ENCODE measurements at regions not wholly inside any gene's neighbourhood (a gene's known extent, or its start where the extent isn't known, plus 50 kb on each side); places are given as distances from the start of the nearest gene placed in this dataset.

GRCh38 chr1:34578306-34578705, 176.5 kb upstream of the GJB5 start:
- DNase-seq (ENCODE audit: low read depth, low spot score) (no peak), ATAC-seq (no peak)
- no TSS peak for BruUV-seq (replicated peaks)
- Histone ChIP-seq H3K4me1 (ENCODE audit: control insufficient read depth, insufficient read depth, low read length) (no peaks in the 10 kb centered on the region), H3K27me3 (ENCODE audit: control insufficient read depth, insufficient read depth, low read length) (0 out of 2 replicates have a peak, but pooled peaks cover 2% of the 10 kb centered on the region), H3K4me3 (ENCODE audit: low read depth in 2 of 2, low read length in 2 of 2) (no peak overlapping the region), H3K36me3 (ENCODE audit: control insufficient read depth, insufficient read depth, low read length) (no peaks in the 10 kb centered on the region; the same call in 1 of the 2 replicates), H3K27ac (ENCODE audit: low read length) (no peak overlapping the region), H3K9me3 (ENCODE audit: control insufficient read depth, insufficient read depth, low read depth, low read length) (no peaks in the 10 kb centered on the region)
- TF ChIP-seq SIN3A (IDR thresholded peaks at IDR 0.05; ENCODE audit: borderline replicate concordance, insufficient read depth, low read depth, low read length) (no peak), TCF7L2 (IDR thresholded peaks at IDR 0.05; ENCODE audit: low read depth, low read length) (no peak), REST (IDR thresholded peaks at IDR 0.05; ENCODE audit: insufficient read depth in 1 of 2, low read depth in 2 of 2, low read length in 1 of 2) (no peak), POLR2AphosphoS5 (IDR thresholded peaks at IDR 0.05; ENCODE audit: low read depth, low read length) (no peak), CTCF (IDR thresholded peaks at IDR 0.05) (no peak)
- intact Hi-C loops (cut with micrococcal nuclease; ENCODE audit: unreplicated experiment) (no loop called here), in situ Hi-C loops (cut with HindIII; ENCODE audit: low pct_unique_long_range_greater_than_20kb, low sequenced_read_pairs) (no loop called here)
- CTCF ChIA-PET: no interaction called here
- POLR2A ChIA-PET: no interaction called here

GRCh38 chr1:34582356-34582755, 172.5 kb upstream of the GJB5 start:
- TF ChIP-seq CTCF (IDR thresholded peaks at IDR 0.05) (no peak), POLR2AphosphoS5 (IDR thresholded peaks at IDR 0.05; ENCODE audit: low read depth, low read length) (no peak), REST (IDR thresholded peaks at IDR 0.05; ENCODE audit: insufficient read depth in 1 of 2, low read depth in 2 of 2, low read length in 1 of 2) (no peak), SIN3A (IDR thresholded peaks at IDR 0.05; ENCODE audit: borderline replicate concordance, insufficient read depth, low read depth, low read length) (no peak), TCF7L2 (IDR thresholded peaks at IDR 0.05; ENCODE audit: low read depth, low read length) (no peak)
- Histone ChIP-seq H3K36me3 (ENCODE audit: control insufficient read depth, insufficient read depth, low read length) (no peaks in the 10 kb centered on the region; the same call in 1 of the 2 replicates), H3K4me3 (ENCODE audit: low read depth in 2 of 2, low read length in 2 of 2) (no peak overlapping the region), H3K27ac (ENCODE audit: low read length) (no peak overlapping the region), H3K27me3 (ENCODE audit: control insufficient read depth, insufficient read depth, low read length) (0 out of 2 replicates have a peak, but pooled peaks cover 2% of the 10 kb centered on the region), H3K4me1 (ENCODE audit: control insufficient read depth, insufficient read depth, low read length) (no peaks in the 10 kb centered on the region), H3K9me3 (ENCODE audit: control insufficient read depth, insufficient read depth, low read depth, low read length) (no peaks in the 10 kb centered on the region)
- ChIA-PET CTCF (no interaction called here), POLR2A (no interaction called here)
- BruUV-seq (replicated peaks): no TSS peak
- intact Hi-C loops (cut with micrococcal nuclease; ENCODE audit: unreplicated experiment): no loop called here
- DNase-seq (ENCODE audit: low read depth, low spot score) (no peak), ATAC-seq (no peak)
- in situ Hi-C loops (cut with HindIII; ENCODE audit: low pct_unique_long_range_greater_than_20kb, low sequenced_read_pairs): no loop called here

Measured in Panc1 (cell line).